SH-SY5Y (cell line): ENCODE measurements at regions not wholly inside any gene's neighbourhood (a gene's known extent, or its start where the extent isn't known, plus 50 kb on each side); places are given as distances from the start of the nearest gene placed in this dataset.

Experiments
- GATA2 ChIP-seq: IDR thresholded peaks from 2 replicates; pipeline ENCODE4 v1.6.1; 2011; ENCODE audit warnings: mild to moderate bottlenecking, low read depth, low read length
- GATA3 ChIP-seq: IDR thresholded peaks from 2 replicates; pipeline ENCODE4 v1.6.1; 2011; ENCODE audit warnings: low read depth, mild to moderate bottlenecking, low read length, moderate library complexity

DNA sequence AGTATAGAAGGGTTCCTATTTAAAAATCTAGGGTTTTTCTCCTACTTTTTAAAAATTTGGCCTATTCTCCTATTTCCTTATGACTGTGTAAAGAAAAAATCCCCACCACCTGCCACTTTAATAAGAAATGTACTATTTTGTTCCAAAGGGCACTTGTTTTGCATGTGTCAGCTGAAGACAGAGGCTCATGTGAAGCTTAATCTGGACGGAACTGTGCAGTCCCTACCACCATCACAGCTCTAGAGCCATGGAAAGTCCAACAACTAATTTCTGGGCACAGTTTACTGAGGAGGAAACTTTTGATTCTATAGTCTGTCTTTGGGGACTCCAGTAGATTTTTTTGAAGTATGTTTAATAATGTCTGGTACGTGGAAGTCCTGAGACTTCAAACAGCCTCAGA is 60.0 kb upstream of the AHI1 start:
- TF ChIP-seq GATA2 (no peak), GATA3 (no peak)
